Stomach (tissue), 8 donors: ENCODE measurements at regions not wholly inside any gene's neighbourhood (a gene's known extent, or its start where the extent isn't known, plus 50 kb on each side); places are given as distances from the start of the nearest gene placed in this dataset.
A peak's percentile ranks its signal among the peaks of the same experiment; 100 is the strongest.

ENCODE experiments used
- DNase-seq, 2 donors: peaks; one replicate each; pipeline versions ENCODE4 v3.0.0 to v3.0.0-alpha.2; 2013 to 2019
- H3K27ac ChIP-seq, 5 donors: fragments of 200-600 bp in 4 of 5; sonication (generic) in 4 of 5; one replicate each; pipeline ENCODE4 v1.5.1; 2013 to 2019; ENCODE audit warnings: mild to moderate bottlenecking in 1 of 5, moderate library complexity in 1 of 5
- H3K27me3 ChIP-seq, 3 donors: fragments of 200-600 bp; sonication (generic); one replicate each; pipeline ENCODE4 v1.5.1; 2017 to 2019; ENCODE audit warnings: mixed run types in 1 of 3
- H3K36me3 ChIP-seq, 4 donors: fragments of 200-600 bp; sonication (generic); 1 replicate in 3 of 4; 2 replicates in 1 of 4; pipeline ENCODE4 v1.5.1; 2016 to 2019
- H3K4me1 ChIP-seq, 4 donors: fragments of 200-600 bp; sonication (generic); one replicate each; pipeline ENCODE4 v1.5.1; 2016 to 2019
- H3K4me3 ChIP-seq, 4 donors: fragments of 200-600 bp; sonication (generic) in 3 of 4; one replicate each; pipeline ENCODE4 v1.5.1; 2016 to 2019; ENCODE audit warnings: mild to moderate bottlenecking in 1 of 4
- H3K9me3 ChIP-seq, 4 donors: fragments of 200-600 bp; sonication (generic); one replicate each; pipeline ENCODE4 v1.5.1; 2016 to 2019
- CTCF ChIP-seq, 7 experiments: fragments of 450-650 bp in 4 of 7; fragments of 200-600 bp in 3 of 7; sonication (generic) in 3 of 7; IDR thresholded peaks; one replicate each; pipeline ENCODE4 v1.5.1; 2016 to 2019; ENCODE audit warnings: antibody characterized with exemption in 7 of 7, control low read depth in 2 of 7, mild to moderate bottlenecking in 1 of 7
- EP300 ChIP-seq: sonication (generic); formaldehyde crosslinking; IDR thresholded peaks from one replicate; pipeline ENCODE4 v1.6.1; 2017; ENCODE audit warnings: antibody characterized with exemption
- POLR2A ChIP-seq, 4 donors: fragments of 450-650 bp; IDR thresholded peaks; one replicate each; pipeline ENCODE4 v1.6.1; 2016; ENCODE audit warnings: antibody characterized with exemption in 4 of 4, control low read depth in 2 of 4, mild to moderate bottlenecking in 1 of 4, moderate library complexity in 1 of 4
- POLR2AphosphoS5 ChIP-seq, 3 donors: sonication (generic); formaldehyde crosslinking; IDR thresholded peaks; one replicate each; pipeline ENCODE4 v1.6.1; 2016; ENCODE audit warnings: antibody characterized with exemption in 3 of 3
- WGBS, 5 donors: extraction: QIAGEN DNeasy Blood & Tissue Kit in 3 of 5; methylation state at CpG; one replicate each; pipeline versions ENCODE4 v1.1.5 to v1.1.7; 2013 to 2018; 5-methylcytosine and 5-hydroxymethylcytosine counted together
- intact Hi-C: fragments of 100-400 bp; cut with DNase I; formaldehyde crosslinking; loops from one replicate; pipeline ENCODE4 v1.15.1; 2023; ENCODE audit warnings: low total_unique reads
- donor health status: healthy with polysubstance abuse.
- donor health status: Bipolar disorder and iron deficiency.
- donor health status: healthy.

- WGBS, 5 donors = 58 to 71% (median 68%) methylated on average over 5 of the region's 5 CpGs
- H3K27me3 ChIP-seq = no peaks in the 10 kb centered on the region
- intact Hi-C loops = no loop called here
- H3K27ac ChIP-seq = no peak overlapping the region
- peaks cover 0 to 22% (median 6%) of the 10 kb centered on the region in 4 donors for H3K4me1 ChIP-seq
- H3K9me3 ChIP-seq = peaks cover 0 to 4% (median 0%) of the 10 kb centered on the region in 4 donors
- TF ChIP-seq POLR2A (IDR thresholded peaks at IDR 0.05) = no peak
- TF ChIP-seq EP300 = no peak
- no peak for TF ChIP-seq CTCF (IDR thresholded peaks at IDR 0.05)
- TF ChIP-seq POLR2AphosphoS5 (IDR thresholded peaks at IDR 0.05) = no peak
- no peaks in the 10 kb centered on the region for H3K36me3 ChIP-seq
- H3K4me3 ChIP-seq = no peak overlapping the region
- DNase-seq = no peak
Measured at GRCh38 chr11:130622141-130622542, 173.7 kb downstream of the ADAMTS15 start.

DNA sequence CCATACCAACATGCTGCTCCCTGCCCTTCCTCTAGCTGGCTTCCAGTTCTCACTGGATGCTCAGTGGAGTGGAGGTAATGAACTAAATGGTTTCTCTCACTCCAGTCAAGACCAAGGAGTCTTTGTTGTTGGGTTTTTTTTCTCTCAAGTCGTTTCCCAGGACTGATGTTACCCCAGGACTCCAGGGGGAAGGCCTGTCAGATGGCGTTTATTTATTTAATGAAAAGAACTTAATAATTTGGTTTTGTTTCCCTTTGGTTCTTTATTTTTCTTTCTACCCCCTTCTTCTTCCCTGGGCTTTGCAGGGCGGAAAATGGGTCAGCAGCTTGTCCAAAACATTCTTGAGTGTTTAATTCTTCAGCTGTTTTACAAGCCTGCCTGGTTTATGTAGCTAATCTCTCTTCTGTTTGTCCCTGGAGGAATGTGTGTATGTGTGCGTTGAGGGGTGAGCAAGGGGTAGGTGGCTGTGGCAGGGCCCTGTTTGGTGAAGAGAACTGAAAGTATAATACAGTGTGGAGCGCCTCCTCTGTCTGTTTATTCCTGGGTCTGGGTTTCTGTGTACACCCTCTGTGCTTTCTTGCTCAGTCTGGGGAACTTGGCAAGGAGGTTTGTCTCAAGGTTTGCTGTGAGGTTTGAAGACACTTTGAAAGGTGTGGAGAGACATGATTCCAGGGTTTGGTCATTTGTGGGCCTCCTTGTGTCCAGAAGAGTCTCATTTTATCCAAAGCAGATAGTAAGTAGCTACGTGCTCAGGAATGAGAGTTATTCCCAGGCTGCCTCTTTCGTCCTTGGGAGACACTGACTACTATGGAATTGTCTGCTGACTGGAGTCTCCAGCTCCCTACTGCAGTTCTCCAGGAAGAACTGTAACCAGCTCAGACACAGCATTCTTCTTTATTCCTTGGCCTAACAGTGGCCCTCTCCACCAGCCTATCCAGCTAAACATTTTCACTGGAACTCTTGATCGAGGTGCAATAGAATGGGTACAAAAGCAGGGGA lies 175.5 kb downstream of the ADAMTS15 start:
- Histone ChIP-seq H3K4me3 (no peak overlapping the region), H3K27ac (peak overlapping the region in 3 of 5 donors; percentile 31 to 46 (median 43)), H3K27me3 (no peaks in the 10 kb centered on the region), H3K9me3 (no peaks in the 10 kb centered on the region), H3K36me3 (no peaks in the 10 kb centered on the region), H3K4me1 (peaks cover 0 to 22% (median 6%) of the 10 kb centered on the region in 4 donors)
- DNase-seq = no peak
- intact Hi-C loops = no loop called here
- WGBS, 5 donors = 45 to 60% (median 54%) methylated on average over 8 of the region's 8 CpGs
- no peak for TF ChIP-seq CTCF (IDR thresholded peaks at IDR 0.05)

DNA sequence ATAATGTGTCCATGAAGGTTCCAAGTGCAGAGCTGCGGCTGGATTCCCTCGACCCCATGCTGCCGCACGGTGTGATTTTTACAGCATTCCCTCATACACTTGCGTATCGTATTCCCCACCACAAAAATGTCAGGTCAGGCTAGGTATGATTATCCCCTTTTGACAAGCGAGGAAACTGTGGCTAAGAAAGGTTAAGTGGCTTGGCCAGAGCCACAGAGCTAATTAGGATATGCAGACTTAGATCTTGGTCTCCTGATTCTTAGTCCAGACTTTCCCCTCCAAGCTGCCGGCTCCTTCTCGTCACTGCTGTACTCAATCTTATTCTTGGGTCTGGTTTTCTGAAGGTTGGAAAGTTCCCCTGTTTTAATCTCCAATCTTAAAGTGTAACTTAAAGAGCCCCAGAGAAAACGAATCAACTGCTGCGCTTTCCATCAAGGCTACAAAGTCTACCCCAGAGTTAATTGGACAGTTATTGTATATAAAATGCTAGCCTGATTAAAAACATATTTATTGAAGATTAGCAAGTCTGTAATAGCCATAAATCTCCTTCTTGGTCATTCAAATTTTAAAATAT lies 176.6 kb downstream of the ADAMTS15 start:
- no peak for TF ChIP-seq CTCF (IDR thresholded peaks at IDR 0.05)
- no peak for TF ChIP-seq POLR2AphosphoS5 (IDR thresholded peaks at IDR 0.05)
- TF ChIP-seq POLR2A (IDR thresholded peaks at IDR 0.05) = no peak
- TF ChIP-seq EP300 = no peak
- WGBS, 5 donors = 93 to 96% (median 95%) methylated on average over 11 of the region's 11 CpGs
- Histone ChIP-seq H3K27ac (no peak overlapping the region), H3K36me3 (no peaks in the 10 kb centered on the region), H3K27me3 (no peaks in the 10 kb centered on the region), H3K4me1 (peaks cover 0 to 22% (median 6%) of the 10 kb centered on the region in 4 donors), H3K9me3 (no peaks in the 10 kb centered on the region), H3K4me3 (no peak overlapping the region)
- intact Hi-C loops = no loop called here
- no peak for DNase-seq

DNA sequence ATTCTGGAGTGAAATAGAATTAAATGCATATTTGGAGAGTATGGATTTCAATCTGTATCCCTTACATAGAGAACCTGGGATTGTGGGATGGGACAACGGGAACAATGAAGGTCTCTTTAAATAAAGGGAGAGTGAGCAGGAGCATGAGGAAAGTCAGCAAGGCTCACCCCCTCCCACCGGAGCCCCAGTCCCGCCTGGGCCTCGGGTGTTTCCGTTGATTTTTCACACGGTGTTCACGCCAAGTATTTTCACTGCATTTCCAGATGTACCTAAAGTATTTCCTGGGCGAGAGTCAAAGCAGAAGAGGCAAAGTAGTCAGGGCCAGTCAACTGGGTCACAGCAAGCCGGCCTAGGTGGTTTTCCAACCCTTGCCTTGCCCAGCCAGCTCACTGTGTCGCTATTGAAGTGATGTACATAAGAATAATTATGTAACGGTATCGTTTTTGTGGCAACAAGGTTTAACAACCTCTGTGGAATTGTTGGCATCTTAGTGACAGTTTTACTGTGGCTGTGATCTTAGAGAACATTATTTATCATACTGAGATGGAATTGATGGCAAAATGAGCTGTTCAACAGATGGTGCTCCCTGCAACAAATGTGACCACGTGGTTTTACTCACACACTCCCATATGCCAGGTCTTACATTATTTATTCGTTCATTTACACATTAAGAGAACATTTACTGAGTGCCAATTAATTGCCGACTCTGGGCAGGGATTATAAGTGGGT lies 177.3 kb downstream of the ADAMTS15 start:
- Histone ChIP-seq H3K4me1 (peaks cover 0 to 22% (median 6%) of the 10 kb centered on the region in 4 donors), H3K27ac (no peak overlapping the region)

More for the DNA sequence above, 177.3 kb downstream of the ADAMTS15 start:
- Histone ChIP-seq H3K9me3 (no peaks in the 10 kb centered on the region), H3K27me3 (no peaks in the 10 kb centered on the region), H3K36me3 (no peaks in the 10 kb centered on the region), H3K4me3 (no peak overlapping the region)
- intact Hi-C loops = no loop called here
- WGBS, 5 donors = 76 to 88% (median 80%) methylated on average over 15 of the region's 15 CpGs
- TF ChIP-seq POLR2A (IDR thresholded peaks at IDR 0.05) = no peak
- no peak for TF ChIP-seq EP300
- TF ChIP-seq CTCF (IDR thresholded peaks at IDR 0.05) = no peak
- TF ChIP-seq POLR2AphosphoS5 (IDR thresholded peaks at IDR 0.05) = no peak
- DNase-seq = no peak
